Parathyroid adenoma (tissue), 2 donors: ENCODE measurements at regions not wholly inside any gene's neighbourhood (a gene's known extent, or its start where the extent isn't known, plus 50 kb on each side); places are given as distances from the start of the nearest gene placed in this dataset.

Source experiments
- H2AFZ ChIP-seq: fragments of 300-600 bp; sonication (generic); one replicate; pipeline ENCODE4 v1.7.0; 2017; ENCODE audit warnings: antibody characterized with exemption, mild to moderate bottlenecking
- H3K27ac ChIP-seq: fragments of 300-600 bp; sonication (generic); one replicate; pipeline ENCODE4 v1.7.0; 2017
- H3K27me3 ChIP-seq: fragments of 300-600 bp; sonication (generic); one replicate; pipeline ENCODE4 v1.7.0; 2017; ENCODE audit warnings: low read length; ENCODE audit not compliant: control insufficient read depth, insufficient read depth
- H3K36me3 ChIP-seq: fragments of 300-600 bp; sonication (generic); one replicate; pipeline ENCODE4 v1.7.0; 2017; ENCODE audit warnings: low read length; ENCODE audit not compliant: control insufficient read depth, insufficient read depth
- H3K4me1 ChIP-seq: fragments of 300-600 bp; sonication (generic); one replicate; pipeline ENCODE4 v1.7.0; 2017; ENCODE audit warnings: control low read depth
- H3K4me2 ChIP-seq: fragments of 300-600 bp; sonication (generic); one replicate; pipeline ENCODE4 v1.7.0; 2017; ENCODE audit warnings: low read length
- H3K4me3 ChIP-seq: fragments of 300-600 bp; sonication (generic); one replicate; pipeline ENCODE4 v1.7.0; 2017; ENCODE audit warnings: low read depth, low read length
- H3K79me2 ChIP-seq: fragments of 300-600 bp; sonication (generic); one replicate; pipeline ENCODE4 v1.7.0; 2017; ENCODE audit warnings: control low read depth
- H3K9ac ChIP-seq: fragments of 300-600 bp; sonication (generic); one replicate; pipeline ENCODE4 v1.7.0; 2017; ENCODE audit warnings: mild to moderate bottlenecking
- H3K9me3 ChIP-seq: fragments of 300-600 bp; sonication (generic); one replicate; pipeline ENCODE4 v1.7.0; 2017; ENCODE audit warnings: low read length; ENCODE audit not compliant: control insufficient read depth
- CTCF ChIP-seq: fragments of 300-600 bp; sonication (generic); IDR thresholded peaks from one replicate; pipeline ENCODE4 v1.7.0; 2017; ENCODE audit warnings: antibody characterized with exemption, mild to moderate bottlenecking
- donor health status: primary hyperparathyroidism.

- Histone ChIP-seq H3K27me3 (no peaks in the 10 kb centered on the region), H3K4me1 (no peaks in the 10 kb centered on the region), H3K27ac (no peak overlapping the region)
Measured at GRCh38 chr11:100555931-100556330, 131.2 kb upstream of the ARHGAP42 start.

DNA sequence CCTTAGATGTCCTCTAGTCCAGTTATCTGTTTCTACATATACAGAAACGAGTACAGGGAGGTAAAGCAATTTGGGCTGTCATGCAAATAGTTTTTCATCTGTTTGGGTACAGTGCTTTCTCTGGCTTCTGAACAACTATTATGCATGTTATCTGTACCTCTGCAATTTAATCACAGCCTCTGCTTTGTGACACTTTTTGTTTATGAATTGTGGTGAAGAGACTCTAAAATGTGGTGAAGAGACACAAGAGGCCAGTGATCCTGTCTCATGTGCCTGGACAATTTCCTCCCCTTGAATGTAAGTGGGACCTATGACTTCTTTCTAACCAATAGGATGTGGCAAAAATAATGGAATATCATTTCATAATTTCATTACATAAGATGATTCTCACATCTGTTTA lies 130.3 kb upstream of the ARHGAP42 start:
- no peak overlapping the region for H3K27ac ChIP-seq
- no peaks in the 10 kb centered on the region for H3K4me1 ChIP-seq
- H3K4me3 ChIP-seq = no peak overlapping the region
- no peak overlapping the region for H2AFZ ChIP-seq
- no peaks in the 10 kb centered on the region for H3K36me3 ChIP-seq
- H3K27me3 ChIP-seq = no peaks in the 10 kb centered on the region
- no peak for TF ChIP-seq CTCF
- no peaks in the 10 kb centered on the region for H3K79me2 ChIP-seq
- H3K9me3 ChIP-seq = no peaks in the 10 kb centered on the region
- H3K4me2 ChIP-seq = no peak overlapping the region
- H3K9ac ChIP-seq = no peak overlapping the region

More at GRCh38 chr11:100555931-100556330, 131.2 kb upstream of the ARHGAP42 start:
- Histone ChIP-seq H2AFZ (no peak overlapping the region), H3K4me3 (no peak overlapping the region), H3K9ac (no peak overlapping the region), H3K79me2 (no peaks in the 10 kb centered on the region), H3K36me3 (no peaks in the 10 kb centered on the region), H3K4me2 (no peak overlapping the region), H3K9me3 (no peaks in the 10 kb centered on the region)
- TF ChIP-seq CTCF = no peak

DNA sequence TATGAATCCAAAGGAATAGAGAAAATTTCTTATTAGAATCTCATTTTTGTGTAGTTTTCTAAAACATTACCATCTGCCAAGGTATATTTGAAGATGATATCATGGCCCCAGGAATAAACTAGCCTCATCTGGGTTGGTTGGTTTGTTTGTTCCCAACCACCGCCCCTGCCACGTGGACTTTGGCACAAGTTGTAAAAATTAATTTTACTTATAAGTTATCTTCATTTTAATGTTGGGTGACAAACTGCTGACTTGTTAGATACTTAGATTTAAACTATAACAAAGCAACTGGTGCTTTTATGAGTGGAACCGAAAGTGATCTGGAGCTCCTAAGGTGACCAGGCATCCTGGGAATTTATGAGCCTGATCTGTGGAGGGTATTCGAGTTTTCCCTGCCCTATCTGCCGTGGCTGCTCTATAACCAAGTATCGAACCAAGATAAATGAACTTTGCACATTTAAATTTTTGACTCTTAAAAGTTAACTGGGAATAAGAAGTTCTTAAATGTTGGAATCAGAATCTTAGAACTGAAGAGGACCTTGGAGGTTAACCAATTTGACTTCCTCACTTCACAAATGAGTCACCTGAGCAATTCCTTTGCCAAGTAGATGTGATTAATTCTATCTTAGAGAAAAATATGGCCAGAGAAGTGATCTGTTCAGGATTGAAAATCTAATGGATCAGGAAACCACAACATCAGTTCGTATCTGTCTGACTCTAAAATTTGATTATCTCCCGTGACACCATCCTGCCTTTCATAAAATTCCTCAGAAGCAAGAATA lies 129.1 kb upstream of the ARHGAP42 start:
- TF ChIP-seq CTCF = no peak
- Histone ChIP-seq H2AFZ (no peak overlapping the region), H3K4me2 (no peak overlapping the region), H3K9ac (no peak overlapping the region), H3K9me3 (no peaks in the 10 kb centered on the region), H3K4me1 (no peaks in the 10 kb centered on the region), H3K4me3 (no peak overlapping the region), H3K27ac (no peak overlapping the region), H3K79me2 (no peaks in the 10 kb centered on the region), H3K27me3 (no peaks in the 10 kb centered on the region), H3K36me3 (no peaks in the 10 kb centered on the region)

GRCh38 chr11:100560606-100561005 lies 126.5 kb upstream of the ARHGAP42 start:
- no peak overlapping the region for H3K4me3 ChIP-seq
- no peak for TF ChIP-seq CTCF
- no peak overlapping the region for H3K27ac ChIP-seq
- H3K27me3 ChIP-seq = no peaks in the 10 kb centered on the region
- H3K4me2 ChIP-seq = no peak overlapping the region
- no peaks in the 10 kb centered on the region for H3K9me3 ChIP-seq
- no peaks in the 10 kb centered on the region for H3K4me1 ChIP-seq
- no peak overlapping the region for H2AFZ ChIP-seq
- no peaks in the 10 kb centered on the region for H3K79me2 ChIP-seq
- H3K36me3 ChIP-seq = no peaks in the 10 kb centered on the region
- H3K9ac ChIP-seq = no peak overlapping the region

DNA sequence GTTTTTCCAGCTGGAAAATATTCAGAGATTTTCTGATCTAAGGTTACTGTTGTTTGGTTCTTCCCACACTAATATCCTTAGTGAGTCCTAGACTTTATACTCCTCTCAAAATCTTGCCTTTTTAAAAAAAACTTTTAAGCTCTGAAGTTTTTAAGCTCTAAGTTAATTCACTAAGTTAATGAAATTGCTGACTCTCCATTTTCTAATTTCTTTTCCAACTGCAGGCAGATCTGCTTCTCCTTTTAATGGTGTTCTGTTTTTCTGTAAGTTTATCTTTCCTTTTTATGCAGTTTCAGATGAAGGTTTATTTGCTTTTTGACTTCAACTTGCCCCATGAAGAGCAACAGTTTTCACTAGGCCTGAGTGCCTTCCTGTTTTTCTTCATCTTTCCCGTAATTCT lies 125.8 kb upstream of the ARHGAP42 start:
- Histone ChIP-seq H3K27ac (no peak overlapping the region), H3K9me3 (no peaks in the 10 kb centered on the region), H3K79me2 (no peaks in the 10 kb centered on the region), H3K36me3 (no peaks in the 10 kb centered on the region), H3K9ac (no peak overlapping the region), H3K4me2 (no peak overlapping the region), H3K4me3 (no peak overlapping the region), H2AFZ (no peak overlapping the region), H3K27me3 (no peaks in the 10 kb centered on the region), H3K4me1 (no peaks in the 10 kb centered on the region)
- TF ChIP-seq CTCF = no peak
